ENCODE measurements at regions not wholly inside any gene's neighbourhood (a gene's known extent, or its start where the extent isn't known, plus 50 kb on each side); places are given as distances from the start of the nearest gene placed in this dataset.

DNA sequence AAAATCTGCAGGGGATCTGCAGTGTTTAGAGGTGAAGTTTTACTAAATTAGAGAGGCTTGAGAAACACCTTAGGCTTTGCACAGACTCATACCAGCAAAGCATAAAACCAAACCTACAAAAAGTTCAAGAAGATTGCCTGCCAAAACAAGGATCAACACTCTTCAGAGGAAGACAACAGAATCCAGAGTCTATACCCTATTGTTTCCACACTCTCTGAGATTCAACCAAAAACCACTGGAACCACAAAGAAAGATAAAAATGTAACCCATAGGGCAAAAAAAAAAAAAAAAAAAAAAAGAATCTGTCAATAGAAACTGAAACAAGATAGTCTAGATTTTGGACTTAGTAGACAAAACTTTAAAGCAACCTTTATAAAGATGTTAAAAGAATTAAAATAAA lies 102.7 kb downstream of the ANKRD60 start:
- Histone ChIP-seq H3K56ac (ENCODE audit: insufficient read length, low read depth, low read length) (no peak overlapping the region), H3K4me1 (ENCODE audit: insufficient read depth, low read length) (no peaks in the 10 kb centered on the region; the same call in 1 of the 2 replicates), H3K27ac (ENCODE audit: insufficient read length, low read depth, low read length) (no peak overlapping the region), H3K18ac (ENCODE audit: insufficient read length, low read depth, low read length) (no peak overlapping the region), H2AK5ac (ENCODE audit: insufficient read length, low read length) (no peak overlapping the region), H3K79me1 (ENCODE audit: insufficient read depth, low read depth, low read length, poor library complexity, severe bottlenecking) (no peaks in the 10 kb centered on the region), H3K9ac (ENCODE audit: extremely low read depth, insufficient read length, low read length) (no peak overlapping the region), H2BK15ac (ENCODE audit: low read depth, low read length) (no peak overlapping the region), H3K23me2 (ENCODE audit: insufficient read length, low read depth, low read length, poor library complexity, severe bottlenecking) (no peaks in the 10 kb centered on the region), H3K4me2 (ENCODE audit: insufficient read depth, insufficient read length, low read length) (no peak overlapping the region), H4K5ac (ENCODE audit: insufficient read length, low read depth, low read length) (no peak overlapping the region), H3K14ac (ENCODE audit: insufficient read depth, low read length) (no peak overlapping the region), H2BK5ac (ENCODE audit: insufficient read length, low read length) (no peak overlapping the region), H3K79me2 (ENCODE audit: insufficient read depth, low read length) (no peaks in the 10 kb centered on the region), H3K9me3 (ENCODE audit: control insufficient read depth, low read depth, low read length) (no peaks in the 10 kb centered on the region), H4K91ac (ENCODE audit: insufficient read length, low read depth, low read length) (no peak overlapping the region), H2BK12ac (ENCODE audit: insufficient read length, low read depth, low read length) (no peak overlapping the region), H3T11ph (ENCODE audit: low read length) (no peak overlapping the region), H3K4ac (ENCODE audit: low read depth, low read length) (no peak overlapping the region), H4K20me1 (ENCODE audit: control insufficient read depth, insufficient read depth, insufficient read length) (no peaks in the 10 kb centered on the region), H3K23ac (ENCODE audit: insufficient read length, low read depth, low read length) (no peak overlapping the region), H2BK120ac (ENCODE audit: low read depth, low read length, poor library complexity, severe bottlenecking) (no peak overlapping the region), H4K8ac (replicated peaks; ENCODE audit: insufficient read length, low read depth, low read length) (no peak overlapping the region), H2BK20ac (ENCODE audit: low read depth, low read length, poor library complexity, severe bottlenecking) (no peak overlapping the region), H3K27me3 (ENCODE audit: insufficient read depth, low read length) (no peaks in the 10 kb centered on the region), H2AFZ (ENCODE audit: low read length) (no peak overlapping the region)
- Mint-ChIP-seq H3K4me1 (peaks cover 7 to 11% of the 10 kb centered on the region in 2 experiments), H3K27ac (no peak overlapping the region), H3K9me3 (peaks cover 11% of the 10 kb centered on the region in 2 experiments), H3K36me3 (ENCODE audit: insufficient read depth in 1 of 3, low read depth in 3 of 3) (no peaks in the 10 kb centered on the region; a peak in 2 of 7 replicates), H3K27me3 (ENCODE audit: low read depth) (no peaks in the 10 kb centered on the region; the same call in 1 of the 2 replicates), H3K4me3 (no peak overlapping the region)
- DNase-seq: no peak
- TF ChIP-seq, protein P1, sequence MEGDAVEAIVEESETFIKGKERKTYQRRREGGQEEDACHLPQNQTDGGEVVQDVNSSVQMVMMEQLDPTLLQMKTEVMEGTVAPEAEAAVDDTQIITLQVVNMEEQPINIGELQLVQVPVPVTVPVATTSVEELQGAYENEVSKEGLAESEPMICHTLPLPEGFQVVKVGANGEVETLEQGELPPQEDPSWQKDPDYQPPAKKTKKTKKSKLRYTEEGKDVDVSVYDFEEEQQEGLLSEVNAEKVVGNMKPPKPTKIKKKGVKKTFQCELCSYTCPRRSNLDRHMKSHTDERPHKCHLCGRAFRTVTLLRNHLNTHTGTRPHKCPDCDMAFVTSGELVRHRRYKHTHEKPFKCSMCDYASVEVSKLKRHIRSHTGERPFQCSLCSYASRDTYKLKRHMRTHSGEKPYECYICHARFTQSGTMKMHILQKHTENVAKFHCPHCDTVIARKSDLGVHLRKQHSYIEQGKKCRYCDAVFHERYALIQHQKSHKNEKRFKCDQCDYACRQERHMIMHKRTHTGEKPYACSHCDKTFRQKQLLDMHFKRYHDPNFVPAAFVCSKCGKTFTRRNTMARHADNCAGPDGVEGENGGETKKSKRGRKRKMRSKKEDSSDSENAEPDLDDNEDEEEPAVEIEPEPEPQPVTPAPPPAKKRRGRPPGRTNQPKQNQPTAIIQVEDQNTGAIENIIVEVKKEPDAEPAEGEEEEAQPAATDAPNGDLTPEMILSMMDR (conservative IDR thresholded peaks at IDR 0.05): no peak
